ENCODE measurements at regions not wholly inside any gene's neighbourhood (a gene's known extent, or its start where the extent isn't known, plus 50 kb on each side); places are given as distances from the start of the nearest gene placed in this dataset.

GRCh38 chr13:60733933-60734332, 336.9 kb downstream of the TDRD3 start:
- TF ChIP-seq POLR2A (IDR thresholded peaks at IDR 0.05; ENCODE audit: control extremely low read depth in 1 of 2, low read depth in 2 of 2, low read length in 2 of 2), result no peak
- peak in 1 of 3 experiments; percentile 5; a peak in 1 of 4 replicates for TF ChIP-seq CTCF (IDR thresholded peaks at IDR 0.05; ENCODE audit: control extremely low read depth in 1 of 3, insufficient read depth in 1 of 3, low read depth in 1 of 3, low read length in 3 of 3)
- no peak for TF ChIP-seq USF2 (IDR thresholded peaks at IDR 0.05; ENCODE audit: low read length)
- TF ChIP-seq TAF7 (optimal IDR thresholded peaks at IDR 0.05; ENCODE audit: borderline replicate concordance, low read depth, low read length), result no peak
- TF ChIP-seq PHF8 (conservative IDR thresholded peaks at IDR 0.05; ENCODE audit: low read depth, low read length), result no peak
